OCI-LY1 (cell line): ENCODE measurements at regions not wholly inside any gene's neighbourhood (a gene's known extent, or its start where the extent isn't known, plus 50 kb on each side); places are given as distances from the start of the nearest gene placed in this dataset.

ENCODE experiments used
- H2AFZ ChIP-seq: fragments of 200-600 bp; sonication (generic), shearing (Covaris generic); 2 replicates; pipeline ENCODE4 v1.6.0; 2014; ENCODE audit warnings: antibody characterized with exemption, mild to moderate bottlenecking, low read length
- H3F3A ChIP-seq: fragments of 200-600 bp; sonication (generic), shearing (Covaris generic); 2 replicates; pipeline ENCODE4 v1.6.0; 2014; ENCODE audit warnings: mild to moderate bottlenecking, antibody characterized with exemption, low read length, moderate library complexity; ENCODE audit not compliant: insufficient read depth
- H3K27ac ChIP-seq: fragments of 200-600 bp; sonication (generic); 2 replicates; pipeline ENCODE4 v1.5.1; 2014; ENCODE audit warnings: low read length, mixed run types, mild to moderate bottlenecking, low read depth; ENCODE audit not compliant: poor library complexity, severe bottlenecking
- H3K27me3 ChIP-seq: fragments of 200-600 bp; sonication (generic); 2 replicates; pipeline ENCODE4 v1.6.0; 2014; ENCODE audit warnings: antibody characterized with exemption, mild to moderate bottlenecking, low read length, moderate library complexity; ENCODE audit not compliant: insufficient read depth
- H3K36me3 ChIP-seq: fragments of 200-600 bp; sonication (generic); 2 replicates; pipeline ENCODE4 v1.6.1; 2014; ENCODE audit warnings: mild to moderate bottlenecking, antibody characterized with exemption, low read length, moderate library complexity, mixed read lengths; ENCODE audit not compliant: insufficient read depth
- H3K4me1 ChIP-seq: fragments of 200-600 bp; sonication (generic); 2 replicates; pipeline ENCODE4 v1.5.1; 2014; ENCODE audit warnings: mild to moderate bottlenecking, low read length, moderate library complexity; ENCODE audit not compliant: insufficient read depth, severe bottlenecking
- H3K4me2 ChIP-seq: fragments of 200-600 bp; sonication (generic), shearing (Covaris generic); 2 replicates; pipeline ENCODE4 v1.6.1; 2014; ENCODE audit warnings: low read length
- H3K4me3 ChIP-seq: fragments of 200-600 bp; sonication (generic); 2 replicates; pipeline ENCODE4 v1.5.1; 2014; ENCODE audit warnings: low read length, low read depth, mild to moderate bottlenecking, mixed read lengths; ENCODE audit not compliant: poor library complexity, severe bottlenecking
- H3K79me2 ChIP-seq: fragments of 200-600 bp; shearing (Covaris generic); 2 replicates; pipeline ENCODE4 v1.6.1; 2016; ENCODE audit warnings: mixed run types, low read length, mixed read lengths; ENCODE audit not compliant: insufficient read depth
- H3K9ac ChIP-seq: fragments of 200-600 bp; sonication (generic), shearing (Covaris generic); 2 replicates; pipeline ENCODE4 v1.6.1; 2014; ENCODE audit warnings: mild to moderate bottlenecking, low read length, mixed read lengths
- H3K9me2 ChIP-seq: fragments of 200-600 bp; sonication (generic), shearing (Covaris generic); 2 replicates; pipeline ENCODE4 v1.6.1; 2014; ENCODE audit warnings: low read depth, mild to moderate bottlenecking, low read length, mixed read lengths
- H3K9me3 ChIP-seq: fragments of 200-600 bp; shearing (Covaris generic); 2 replicates; pipeline ENCODE4 v1.6.1; 2014; ENCODE audit warnings: low read length, mixed read lengths
- H4K20me1 ChIP-seq: fragments of 200-600 bp; sonication (generic), shearing (Covaris generic); 2 replicates; pipeline ENCODE4 v1.6.0; 2016; ENCODE audit warnings: mild to moderate bottlenecking, low read length; ENCODE audit not compliant: insufficient read depth
- CTCF ChIP-seq: fragments of 200-600 bp; sonication (generic), shearing (Covaris generic); IDR thresholded peaks from 2 replicates; pipeline ENCODE4 v1.5.1; 2017; ENCODE audit warnings: mild to moderate bottlenecking, antibody characterized with exemption, low read length, moderate library complexity, mixed read lengths
- EZH2 ChIP-seq: fragments of 200-600 bp; sonication (generic), shearing (Covaris generic); IDR thresholded peaks from 2 replicates; pipeline ENCODE4 v1.8.0; 2017; ENCODE audit warnings: borderline replicate concordance, mixed run types, mild to moderate bottlenecking, antibody characterized with exemption, low read length, moderate library complexity, mixed read lengths

- H3K4me2 ChIP-seq: no peak overlapping the region
- H3K4me3 ChIP-seq: no peak overlapping the region
- TF ChIP-seq EZH2 (no peak), CTCF (no peak)
- no peaks in the 10 kb centered on the region for H3K27me3 ChIP-seq
- no peak overlapping the region for H3K27ac ChIP-seq
- H3K79me2 ChIP-seq: no peaks in the 10 kb centered on the region
- H3K9me2 ChIP-seq: no peaks in the 10 kb centered on the region
- no peak overlapping the region for H3K9ac ChIP-seq
- H2AFZ ChIP-seq: no peak overlapping the region
- H3K4me1 ChIP-seq: no peaks in the 10 kb centered on the region
- H4K20me1 ChIP-seq: no peaks in the 10 kb centered on the region
- H3F3A ChIP-seq: no peaks in the 10 kb centered on the region
- no peaks in the 10 kb centered on the region for H3K36me3 ChIP-seq
- no peaks in the 10 kb centered on the region for H3K9me3 ChIP-seq
Measured at GRCh38 chr10:3002304-3002703, 65.0 kb upstream of the PFKP start.

GRCh38 chr10:3000048-3000447 is 67.3 kb upstream of the PFKP start:
- no peaks in the 10 kb centered on the region for H3K36me3 ChIP-seq
- H3K9me3 ChIP-seq: no peaks in the 10 kb centered on the region
- H2AFZ ChIP-seq: no peak overlapping the region
- H3K4me1 ChIP-seq: no peaks in the 10 kb centered on the region
- no peak overlapping the region for H3K4me3 ChIP-seq
- no peaks in the 10 kb centered on the region for H3F3A ChIP-seq
- no peak overlapping the region for H3K27ac ChIP-seq
- no peaks in the 10 kb centered on the region for H3K79me2 ChIP-seq
- H3K27me3 ChIP-seq: no peaks in the 10 kb centered on the region
- H3K9ac ChIP-seq: no peak overlapping the region
- TF ChIP-seq EZH2 (no peak), CTCF (no peak)
- H3K4me2 ChIP-seq: no peak overlapping the region
- H3K9me2 ChIP-seq: no peaks in the 10 kb centered on the region
- no peaks in the 10 kb centered on the region for H4K20me1 ChIP-seq

GRCh38 chr10:2994221-2994961 is 73.0 kb upstream of the PFKP start:
- Histone ChIP-seq H3K27me3 (no peaks in the 10 kb centered on the region), H3K79me2 (no peaks in the 10 kb centered on the region), H4K20me1 (no peaks in the 10 kb centered on the region), H3K9me3 (no peaks in the 10 kb centered on the region), H3K27ac (no peak overlapping the region), H3K36me3 (no peaks in the 10 kb centered on the region), H3K9ac (no peak overlapping the region), H2AFZ (no peak overlapping the region), H3F3A (no peaks in the 10 kb centered on the region), H3K4me2 (no peak overlapping the region), H3K4me1 (no peaks in the 10 kb centered on the region), H3K4me3 (no peak overlapping the region), H3K9me2 (no peaks in the 10 kb centered on the region)
- no peak for TF ChIP-seq EZH2
- TF ChIP-seq CTCF: no peak
